Caco-2 (cell line): ENCODE measurements at regions not wholly inside any gene's neighbourhood (a gene's known extent, or its start where the extent isn't known, plus 50 kb on each side); places are given as distances from the start of the nearest gene placed in this dataset.

Source experiments
- BruUV-seq: library from RNA; stranded (reverse); fragments of 400-500 nt; replicated peaks from 2 replicates; lab custom pipeline; 2021; lab: Mats Ljungman, UMichigan
- CTCF ChIA-PET: fragments of 300-600 bp; sonication (Branson Sonifier 250); formaldehyde crosslinking; loops from one replicate; lab custom pipeline; 2022; ENCODE audit warnings: antibody characterized with exemption; lab: Charles Lee
- POLR2A ChIA-PET: fragments of 300-600 bp; sonication (Branson Sonifier 250); formaldehyde crosslinking; loops from one replicate; lab custom pipeline; 2022; ENCODE audit warnings: antibody characterized with exemption; lab: Charles Lee
- DNase-seq, 2 experiments: peaks; one replicate each; pipeline versions ENCODE4 v3.0.0 to v3.0.0-alpha.2; 2020 to 2022
- H3K27me3 ChIP-seq: replicated peaks from 2 replicates; pipeline ENCODE4 v1.6.0; 2011; ENCODE audit warnings: low read length; ENCODE audit not compliant: control insufficient read depth, insufficient read depth
- H3K36me3 ChIP-seq: 2 replicates; pipeline ENCODE4 v1.5.1; 2011; ENCODE audit warnings: low read length; ENCODE audit not compliant: control insufficient read depth, insufficient read depth
- H3K4me1 ChIP-seq: fragments of 250-450 bp; sonication (Bioruptor Pico); 2 replicates; pipeline ENCODE4 v1.5.1; 2020; ENCODE audit warnings: mild to moderate bottlenecking
- H3K4me3 ChIP-seq: 2 replicates; pipeline ENCODE4 v1.5.1; 2011; ENCODE audit warnings: low read depth, mild to moderate bottlenecking, control low read depth, low read length
- H3K9me3 ChIP-seq: fragments of 250-450 bp; sonication (Bioruptor Pico); 2 replicates; pipeline ENCODE4 v1.5.1; 2020; ENCODE audit warnings: mild to moderate bottlenecking, moderate library complexity
- H3K27ac Mint-ChIP-seq: one replicate; pipeline ENCODE4 v1.8.0; 2022; ENCODE audit warnings: mixed read lengths; ENCODE audit not compliant: unreplicated experiment
- H3K27me3 Mint-ChIP-seq: one replicate; pipeline ENCODE4 v1.8.0; 2022; ENCODE audit warnings: mixed read lengths; ENCODE audit not compliant: insufficient read depth, unreplicated experiment
- H3K36me3 Mint-ChIP-seq: one replicate; pipeline ENCODE4 v1.8.0; 2022; ENCODE audit warnings: mild to moderate bottlenecking, mixed read lengths; ENCODE audit not compliant: insufficient read depth, unreplicated experiment
- H3K4me1 Mint-ChIP-seq: one replicate; pipeline ENCODE4 v1.8.0; 2022; ENCODE audit warnings: low read depth, mixed read lengths; ENCODE audit not compliant: unreplicated experiment
- H3K4me3 Mint-ChIP-seq: one replicate; pipeline ENCODE4 v1.8.0; 2022; ENCODE audit warnings: mild to moderate bottlenecking, moderate library complexity, mixed read lengths; ENCODE audit not compliant: unreplicated experiment
- H3K9me3 Mint-ChIP-seq: one replicate; pipeline ENCODE4 v1.8.0; 2022; ENCODE audit warnings: mixed read lengths; ENCODE audit not compliant: unreplicated experiment
- CTCF ChIP-seq, 2 experiments: fragments of 200-600 bp in 1 of 2; IDR thresholded peaks; 1 replicate in 1 of 2; 2 replicates in 1 of 2; pipeline versions ENCODE4 v1.5.1 to v1.8.0; 2011 to 2022; ENCODE audit warnings: antibody characterized with exemption in 1 of 2, control low read depth in 1 of 2, inconsistent platforms in 1 of 2, low read depth in 1 of 2, low read length in 1 of 2, mild to moderate bottlenecking in 1 of 2, moderate library complexity in 1 of 2; ENCODE audit not compliant: insufficient read depth in 1 of 2, severe bottlenecking in 1 of 2, unreplicated experiment in 1 of 2
- intact Hi-C: fragments of 100-400 bp; cut with micrococcal nuclease; formaldehyde crosslinking; loops from one replicate; pipeline ENCODE4 v1.10.0; 2022; ENCODE audit not compliant: unreplicated experiment

DNA sequence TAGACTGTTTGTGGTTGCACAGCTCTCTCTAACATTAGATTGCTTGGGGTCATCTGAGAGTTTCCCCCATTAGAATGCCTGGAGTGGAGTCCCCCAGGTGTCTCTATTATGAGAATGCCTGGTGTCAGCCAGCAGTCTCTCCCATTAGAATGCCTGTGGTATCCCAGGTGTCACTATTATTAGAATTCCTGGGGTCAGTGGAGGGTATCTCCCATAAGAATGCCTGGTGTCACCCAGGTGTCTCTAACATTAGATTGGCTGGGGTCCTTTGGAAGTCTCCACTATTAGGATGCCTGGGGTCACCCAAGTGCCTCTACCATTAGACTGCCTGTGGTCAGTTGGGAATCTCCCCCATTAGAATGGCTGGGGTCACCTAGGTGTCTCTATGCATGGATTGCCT is 1495.1 kb downstream of the UQCRFS1 start:
- Mint-ChIP-seq H3K36me3 (no peaks in the 10 kb centered on the region), H3K27me3 (no peaks in the 10 kb centered on the region), H3K27ac (no peak overlapping the region), H3K9me3 (peaks cover 30% of the 10 kb centered on the region), H3K4me1 (no peaks in the 10 kb centered on the region), H3K4me3 (no peak overlapping the region)
- Histone ChIP-seq H3K36me3 (no peaks in the 10 kb centered on the region), H3K4me1 (no peaks in the 10 kb centered on the region), H3K9me3 (peaks cover 24% of the 10 kb centered on the region), H3K4me3 (no peak overlapping the region), H3K27me3 (no peaks in the 10 kb centered on the region)
- POLR2A ChIA-PET = no interaction called here
- no TSS peak for BruUV-seq
- TF ChIP-seq CTCF (IDR thresholded peaks at IDR 0.05; ENCODE audit: insufficient read depth in 1 of 2, low read depth in 1 of 2, low read length in 1 of 2, severe bottlenecking in 1 of 2, unreplicated experiment in 1 of 2) = no peak
- intact Hi-C loops = no loop called here
- DNase-seq = no peak
- CTCF ChIA-PET = no interaction called here

GRCh38 chr19:27716922-27717321 is 1496.0 kb downstream of the UQCRFS1 start:
- Histone ChIP-seq H3K27me3 (no peaks in the 10 kb centered on the region), H3K4me3 (no peak overlapping the region), H3K9me3 (peaks cover 24% of the 10 kb centered on the region), H3K36me3 (no peaks in the 10 kb centered on the region), H3K4me1 (no peaks in the 10 kb centered on the region)
- H3K36me3 Mint-ChIP-seq = no peaks in the 10 kb centered on the region
- BruUV-seq = no TSS peak
- H3K27ac Mint-ChIP-seq = no peak overlapping the region
- H3K4me3 Mint-ChIP-seq = no peak overlapping the region
- DNase-seq = no peak
- no peak for TF ChIP-seq CTCF (IDR thresholded peaks at IDR 0.05; ENCODE audit: insufficient read depth in 1 of 2, low read depth in 1 of 2, low read length in 1 of 2, severe bottlenecking in 1 of 2, unreplicated experiment in 1 of 2)
- intact Hi-C loops = no loop called here
- ChIA-PET CTCF (no interaction called here), POLR2A (no interaction called here)
- no peaks in the 10 kb centered on the region for H3K4me1 Mint-ChIP-seq
- no peaks in the 10 kb centered on the region for H3K27me3 Mint-ChIP-seq
- H3K9me3 Mint-ChIP-seq = peaks cover 36% of the 10 kb centered on the region

GRCh38 chr19:27714857-27715256 is 1498.1 kb downstream of the UQCRFS1 start:
- TF ChIP-seq CTCF (IDR thresholded peaks at IDR 0.05; ENCODE audit: insufficient read depth in 1 of 2, low read depth in 1 of 2, low read length in 1 of 2, severe bottlenecking in 1 of 2, unreplicated experiment in 1 of 2) = no peak
- CTCF ChIA-PET = no interaction called here
- Histone ChIP-seq H3K27me3 (no peaks in the 10 kb centered on the region), H3K36me3 (no peaks in the 10 kb centered on the region), H3K4me3 (no peak overlapping the region), H3K9me3 (peaks cover 24% of the 10 kb centered on the region), H3K4me1 (no peaks in the 10 kb centered on the region)
- no peak overlapping the region for H3K4me3 Mint-ChIP-seq
- intact Hi-C loops = no loop called here
- no peak overlapping the region for H3K27ac Mint-ChIP-seq
- no peaks in the 10 kb centered on the region for H3K4me1 Mint-ChIP-seq
- no TSS peak for BruUV-seq
- no peaks in the 10 kb centered on the region for H3K27me3 Mint-ChIP-seq
- no peak for DNase-seq
- H3K9me3 Mint-ChIP-seq = peaks cover 48% of the 10 kb centered on the region
- POLR2A ChIA-PET = no interaction called here
- H3K36me3 Mint-ChIP-seq = no peaks in the 10 kb centered on the region
